ENCODE measurements at regions not wholly inside any gene's neighbourhood (a gene's known extent, or its start where the extent isn't known, plus 50 kb on each side); places are given as distances from the start of the nearest gene placed in this dataset.

- Histone ChIP-seq H3K36me3 (no peaks in the 10 kb centered on the region), H3K4me3 (no peak overlapping the region), H3K4me1 (no peaks in the 10 kb centered on the region), H3K27ac (no peak overlapping the region), H3K9me3 (no peaks in the 10 kb centered on the region), H3K27me3 (no peaks in the 10 kb centered on the region)
- TF ChIP-seq EP300 (IDR thresholded peaks at IDR 0.05) (no peak), POLR2AphosphoS5 (IDR thresholded peaks at IDR 0.05) (no peak)
- 96% methylated on average over 7 of the region's 22 CpGs for WGBS
- DNase-seq (ENCODE audit: low spot score in 2 of 2): no peak
Observed at GRCh38 chr12:47306130-47306529, 226.4 kb upstream of the AMIGO2 start.

GRCh38 chr12:47305464-47305863, 225.7 kb upstream of the AMIGO2 start:
- 75% methylated on average over 1 of the region's 11 CpGs for WGBS
- no peaks in the 10 kb centered on the region for H3K27me3 ChIP-seq
- no peak for DNase-seq (ENCODE audit: low spot score in 2 of 2)
- no peaks in the 10 kb centered on the region for H3K9me3 ChIP-seq
- no peaks in the 10 kb centered on the region for H3K36me3 ChIP-seq
- no peak overlapping the region for H3K4me3 ChIP-seq
- no peak for TF ChIP-seq CTCF (IDR thresholded peaks at IDR 0.05)
- no peak for TF ChIP-seq EP300 (IDR thresholded peaks at IDR 0.05)
- TF ChIP-seq POLR2A (IDR thresholded peaks at IDR 0.05): no peak
- TF ChIP-seq POLR2AphosphoS5 (IDR thresholded peaks at IDR 0.05): no peak
- no peak overlapping the region for H3K27ac ChIP-seq
- no peaks in the 10 kb centered on the region for H3K4me1 ChIP-seq

GRCh38 chr12:47303995-47304560, 224.3 kb upstream of the AMIGO2 start:
- no peak for TF ChIP-seq POLR2A (IDR thresholded peaks at IDR 0.05)
- TF ChIP-seq POLR2AphosphoS5 (IDR thresholded peaks at IDR 0.05): no peak
- TF ChIP-seq CTCF (IDR thresholded peaks at IDR 0.05): no peak
- no peak for TF ChIP-seq EP300 (IDR thresholded peaks at IDR 0.05)
- Histone ChIP-seq H3K27ac (no peak overlapping the region), H3K27me3 (no peaks in the 10 kb centered on the region), H3K4me1 (no peaks in the 10 kb centered on the region), H3K4me3 (no peak overlapping the region), H3K9me3 (no peaks in the 10 kb centered on the region), H3K36me3 (no peaks in the 10 kb centered on the region)
- no peak for DNase-seq (ENCODE audit: low spot score in 2 of 2)
- WGBS: 70% methylated on average over 1 of the region's 1 CpG

GRCh38 chr12:47303207-47303606, 223.4 kb upstream of the AMIGO2 start:
- 80% methylated on average over 7 of the region's 7 CpGs for WGBS
- no peak for DNase-seq (ENCODE audit: low spot score in 2 of 2)
- H3K4me3 ChIP-seq: no peak overlapping the region

GRCh38 chr12:47302111-47302671, 222.4 kb upstream of the AMIGO2 start:
- H3K27me3 ChIP-seq: no peaks in the 10 kb centered on the region
- TF ChIP-seq CTCF (IDR thresholded peaks at IDR 0.05) (no peak), EP300 (IDR thresholded peaks at IDR 0.05) (no peak), POLR2A (IDR thresholded peaks at IDR 0.05) (no peak), POLR2AphosphoS5 (IDR thresholded peaks at IDR 0.05) (no peak)
- H3K36me3 ChIP-seq: no peaks in the 10 kb centered on the region
- no peaks in the 10 kb centered on the region for H3K9me3 ChIP-seq
- no peak overlapping the region for H3K27ac ChIP-seq
- DNase-seq (ENCODE audit: low spot score in 2 of 2): no peak
- H3K4me3 ChIP-seq: no peak overlapping the region
- no peaks in the 10 kb centered on the region for H3K4me1 ChIP-seq
- 72% methylated on average over 6 of the region's 6 CpGs for WGBS

More at GRCh38 chr12:47303207-47303606, 223.4 kb upstream of the AMIGO2 start:
- Histone ChIP-seq H3K27me3 (no peaks in the 10 kb centered on the region), H3K27ac (no peak overlapping the region), H3K36me3 (no peaks in the 10 kb centered on the region), H3K9me3 (no peaks in the 10 kb centered on the region), H3K4me1 (no peaks in the 10 kb centered on the region)
- TF ChIP-seq EP300 (IDR thresholded peaks at IDR 0.05) (no peak), CTCF (IDR thresholded peaks at IDR 0.05) (no peak), POLR2AphosphoS5 (IDR thresholded peaks at IDR 0.05) (no peak), POLR2A (IDR thresholded peaks at IDR 0.05) (no peak)

All from suprapubic skin (tissue), 4 donors.